Right renal pelvis (tissue), 4 donors: ENCODE measurements at regions not wholly inside any gene's neighbourhood (a gene's known extent, or its start where the extent isn't known, plus 50 kb on each side); places are given as distances from the start of the nearest gene placed in this dataset.

Experiments
- DNase-seq, 4 donors: peaks; one replicate each; pipeline ENCODE4 v3.0.0-alpha.2; 2013; ENCODE audit warnings: low read depth in 4 of 4, low spot score in 3 of 4, missing footprints in 1 of 4

- DNase-seq, result peak in 1 of 4 donors; percentile 27
These were observed 144.5 kb downstream of the PHETA1 start for GRCh38 chr12:111224186-111225066.

GRCh38 chr12:111222523-111222922 is 146.4 kb downstream of the PHETA1 start:
- no peak for DNase-seq

DNA sequence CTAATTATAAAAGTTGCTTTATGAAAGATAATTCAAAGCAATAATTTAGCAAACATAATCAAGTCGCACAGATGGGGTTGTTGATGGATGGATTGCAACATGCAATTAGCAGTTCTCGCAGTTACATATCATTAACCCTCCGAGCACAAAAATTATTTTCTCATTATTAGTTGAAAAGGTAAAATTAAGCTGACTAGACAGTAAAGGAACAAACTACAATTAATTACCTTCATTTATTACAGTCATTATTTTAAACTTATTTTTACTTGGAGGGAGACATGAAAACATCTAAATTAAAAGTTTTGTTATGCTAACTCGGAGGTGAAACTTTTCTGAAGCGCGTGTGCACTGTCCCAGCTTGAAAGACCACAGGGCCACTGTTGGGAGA is 146.9 kb downstream of the PHETA1 start:
- no peak for DNase-seq

- no peak for DNase-seq
These were observed 147.6 kb downstream of the PHETA1 start for GRCh38 chr12:111221062-111222026.

GRCh38 chr12:111220363-111220762 is 148.5 kb downstream of the PHETA1 start:
- DNase-seq, result no peak

DNA sequence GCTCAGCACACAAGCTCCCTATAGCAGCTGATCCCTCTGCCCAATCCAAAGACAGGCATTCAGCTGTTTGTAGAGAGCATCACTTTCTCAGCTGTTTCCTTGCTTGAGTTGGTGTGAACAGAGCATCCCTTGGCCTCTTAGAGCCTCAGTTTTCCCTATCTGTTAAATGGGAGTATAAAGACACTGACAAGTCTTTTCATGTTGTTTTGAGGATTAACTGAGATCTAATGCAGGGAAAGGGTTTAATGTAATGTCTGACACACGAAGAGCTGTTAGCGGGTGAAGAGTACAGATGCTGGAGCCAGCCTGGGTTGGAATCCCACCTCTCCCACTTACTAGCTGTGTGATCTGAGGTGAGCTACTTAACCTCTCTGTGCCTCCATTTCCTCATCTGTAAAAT is 149.5 kb downstream of the PHETA1 start:
- no peak for DNase-seq

GRCh38 chr12:111218499-111218898 is 150.4 kb downstream of the PHETA1 start:
- DNase-seq, result no peak

DNA sequence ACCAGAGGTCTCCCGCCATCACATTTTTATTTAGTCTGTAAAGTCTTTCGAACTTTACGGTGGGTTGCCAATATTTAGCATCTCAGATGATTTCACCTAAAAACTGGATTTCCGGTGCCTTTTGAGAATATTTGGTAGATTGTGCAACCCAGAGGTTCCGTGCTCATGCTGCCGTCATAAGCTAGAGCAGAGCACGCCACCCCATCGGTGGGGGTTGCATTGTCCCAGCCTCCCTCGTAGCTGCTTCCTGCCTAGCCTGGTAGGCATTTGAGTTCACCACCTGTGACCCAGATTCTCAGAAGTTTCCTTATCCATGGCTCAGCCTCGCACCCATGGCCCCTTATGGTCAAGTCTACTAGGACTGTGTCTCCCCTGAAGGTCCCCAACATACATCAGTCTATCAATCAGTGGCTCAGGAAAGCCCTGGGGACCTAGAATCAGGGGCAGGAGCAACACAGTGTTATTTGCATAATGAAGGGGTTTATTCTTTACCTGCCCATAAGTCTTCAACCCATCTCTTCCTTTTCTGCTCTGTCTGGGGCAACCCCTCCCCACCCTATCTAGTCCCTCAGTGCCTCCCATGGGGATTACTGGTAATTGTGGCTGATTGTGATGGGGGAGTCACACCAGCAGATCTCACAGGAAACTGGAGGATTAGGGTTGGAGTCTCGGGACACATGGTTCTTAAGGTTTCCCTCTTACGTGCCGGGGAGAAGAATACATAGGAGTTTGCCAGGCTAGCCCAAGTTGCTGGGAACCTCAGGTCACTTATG is 152.3 kb downstream of the PHETA1 start:
- DNase-seq, result no peak

DNA sequence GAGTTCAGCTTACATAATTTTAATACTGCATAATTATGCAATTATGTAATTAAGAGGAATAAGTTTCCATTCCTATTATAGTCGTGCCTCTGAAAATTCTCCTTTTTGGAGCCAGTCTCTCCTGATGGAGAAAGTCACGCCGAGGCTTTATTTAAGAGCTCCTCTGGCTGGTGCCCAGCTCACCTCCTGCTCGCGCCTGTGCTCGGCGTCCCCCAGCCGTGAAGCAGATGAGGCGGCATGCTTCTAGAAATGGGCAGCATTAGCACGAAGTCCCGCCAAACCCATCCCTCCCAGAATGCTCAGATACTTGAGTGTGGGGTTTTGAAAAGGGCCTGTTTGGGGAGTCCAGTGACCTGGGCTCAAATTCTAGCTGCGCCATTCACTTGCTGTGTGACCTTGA is 153.0 kb downstream of the PHETA1 start:
- no peak for DNase-seq

- no peak for DNase-seq
These were observed 154.5 kb downstream of the PHETA1 start for GRCh38 chr12:111214401-111214800.

- DNase-seq, result no peak
These were observed 155.3 kb downstream of the PHETA1 start for GRCh38 chr12:111213561-111213960.

DNA sequence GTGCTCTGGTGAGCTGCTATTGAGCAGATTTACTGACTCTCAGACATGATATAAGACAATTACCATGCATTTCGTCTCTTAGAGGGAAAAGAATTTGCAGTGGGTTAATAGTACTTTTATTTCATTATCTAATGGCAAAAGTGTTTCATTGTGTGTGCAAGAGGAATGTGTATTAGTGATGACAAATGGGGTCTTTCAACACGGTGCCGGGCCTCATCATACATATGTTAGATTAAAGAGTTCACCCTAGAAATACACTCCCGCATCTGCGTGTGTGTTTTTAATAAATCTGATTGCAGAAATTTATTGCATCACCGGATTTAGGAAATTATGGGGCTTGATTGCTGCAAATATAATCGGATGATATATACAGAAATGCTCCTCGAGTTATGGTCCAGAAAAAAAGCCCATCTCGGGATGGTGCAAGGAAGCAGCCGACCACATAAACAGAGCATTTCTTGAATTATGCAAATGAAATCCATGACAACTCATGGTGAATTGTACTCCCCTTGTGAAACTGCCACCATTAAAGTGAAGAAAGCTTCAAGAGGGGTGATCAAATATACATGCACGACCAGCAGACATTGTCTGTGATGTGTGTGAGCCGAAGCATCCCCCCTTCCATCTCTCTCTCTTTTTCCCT is 156.0 kb downstream of the PHETA1 start:
- no peak for DNase-seq

- peak in 2 of 4 donors; percentile 31 to 39 for DNase-seq
These were observed 156.8 kb downstream of the PHETA1 start for GRCh38 chr12:111211910-111212757.

DNA sequence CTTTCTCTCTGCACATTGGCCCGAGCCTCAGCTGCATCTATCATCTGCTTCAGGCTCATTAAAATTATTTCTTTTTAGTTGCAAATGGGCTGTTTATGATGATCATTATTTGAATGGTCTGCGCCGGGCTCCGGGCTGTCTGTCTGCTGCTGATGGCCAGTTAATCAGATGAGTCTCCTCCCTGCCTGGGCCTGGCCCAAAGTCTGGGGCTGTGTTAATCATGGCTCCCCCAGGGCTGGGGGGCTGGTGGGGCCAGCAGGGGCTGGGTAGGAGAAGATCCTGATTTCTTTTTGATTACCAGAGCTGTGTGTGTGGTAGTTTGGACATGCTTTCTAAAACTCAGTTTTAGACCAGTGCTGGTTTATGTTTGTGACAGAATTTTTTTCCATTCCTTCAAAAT is 159.1 kb downstream of the PHETA1 start:
- DNase-seq, result no peak

DNA sequence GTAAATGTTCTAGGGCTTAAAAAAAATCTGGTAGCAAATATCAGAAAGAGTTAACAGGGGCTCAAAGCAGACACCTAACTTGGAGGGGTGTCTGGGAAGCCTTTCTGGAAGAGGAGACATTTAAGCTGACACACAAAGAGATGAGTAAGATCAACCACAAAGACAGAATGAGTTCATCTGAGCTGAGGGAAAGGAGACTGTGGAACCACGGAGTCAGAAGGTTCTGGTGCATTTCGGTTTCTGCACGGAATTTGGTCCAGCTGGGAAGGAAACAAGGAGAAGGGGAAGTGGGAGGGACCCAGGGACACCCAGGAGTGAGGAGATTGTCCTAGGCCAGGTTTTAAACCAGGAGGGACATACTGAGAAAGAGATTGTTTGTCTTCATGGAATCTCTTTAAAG is 161.1 kb downstream of the PHETA1 start:
- no peak for DNase-seq

GRCh38 chr12:111204788-111205241 is 164.1 kb downstream of the PHETA1 start:
- DNase-seq, result no peak

- DNase-seq, result no peak
These were observed 164.9 kb downstream of the PHETA1 start for GRCh38 chr12:111203969-111204368.

DNA sequence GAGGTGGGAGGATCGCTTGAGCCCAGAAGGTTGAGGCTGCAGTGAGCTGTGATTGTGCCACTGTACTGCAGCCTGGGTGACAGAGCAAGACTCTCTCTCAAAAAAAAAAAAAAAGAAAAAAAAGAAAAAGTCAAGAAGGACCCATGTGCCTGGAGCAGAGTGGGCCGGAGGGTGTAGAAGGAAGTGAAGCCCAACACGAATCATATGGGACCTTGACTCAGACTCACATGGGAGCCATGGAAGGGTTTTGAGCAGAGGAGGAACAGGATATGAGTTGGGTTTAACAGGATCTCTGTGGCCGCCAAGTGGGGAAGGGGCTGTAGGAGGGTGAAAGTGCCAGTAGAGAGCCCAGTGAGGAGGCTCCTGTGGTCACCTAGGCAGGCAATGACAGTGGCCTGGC is 165.4 kb downstream of the PHETA1 start:
- no peak for DNase-seq

GRCh38 chr12:111202237-111202915 is 166.5 kb downstream of the PHETA1 start:
- DNase-seq, result no peak
